Neural crest cell (in vitro differentiated cells): ENCODE measurements at regions not wholly inside any gene's neighbourhood (a gene's known extent, or its start where the extent isn't known, plus 50 kb on each side); places are given as distances from the start of the nearest gene placed in this dataset.
"Not testable (repeated sequence)": the region's sequence is repeated elsewhere in the genome, so short reads cannot be mapped to it uniquely, and the experiment has no call there.

ENCODE experiments used
- DNase-seq: peaks from one replicate; pipeline ENCODE4 v3.0.0; 2021; ENCODE audit warnings: low read depth, mixed read lengths, low spot score
- H3K27ac Mint-ChIP-seq: one replicate; pipeline ENCODE4 v1.8.0; 2021; ENCODE audit warnings: mild to moderate bottlenecking, mixed read lengths; ENCODE audit not compliant: unreplicated experiment
- H3K27me3 Mint-ChIP-seq: 2 replicates; pipeline ENCODE4 v1.8.0; 2021; ENCODE audit warnings: low read depth, mild to moderate bottlenecking, mixed read lengths
- H3K36me3 Mint-ChIP-seq: 2 replicates; pipeline ENCODE4 v1.8.0; 2021; ENCODE audit warnings: low read depth, mild to moderate bottlenecking, mixed read lengths
- H3K4me1 Mint-ChIP-seq: 2 replicates; pipeline ENCODE4 v1.8.0; 2021; ENCODE audit warnings: mixed read lengths
- H3K4me3 Mint-ChIP-seq: one replicate; pipeline ENCODE4 v1.8.0; 2021; ENCODE audit warnings: mild to moderate bottlenecking, mixed read lengths
- H3K9me3 Mint-ChIP-seq: 2 replicates; pipeline ENCODE4 v1.8.0; 2021; ENCODE audit warnings: mixed read lengths

GRCh38 chr4:49270435-49270834, 284.4 kb downstream of the CWH43 start:
- H3K4me3 Mint-ChIP-seq, result not testable (repeated sequence)

DNA sequence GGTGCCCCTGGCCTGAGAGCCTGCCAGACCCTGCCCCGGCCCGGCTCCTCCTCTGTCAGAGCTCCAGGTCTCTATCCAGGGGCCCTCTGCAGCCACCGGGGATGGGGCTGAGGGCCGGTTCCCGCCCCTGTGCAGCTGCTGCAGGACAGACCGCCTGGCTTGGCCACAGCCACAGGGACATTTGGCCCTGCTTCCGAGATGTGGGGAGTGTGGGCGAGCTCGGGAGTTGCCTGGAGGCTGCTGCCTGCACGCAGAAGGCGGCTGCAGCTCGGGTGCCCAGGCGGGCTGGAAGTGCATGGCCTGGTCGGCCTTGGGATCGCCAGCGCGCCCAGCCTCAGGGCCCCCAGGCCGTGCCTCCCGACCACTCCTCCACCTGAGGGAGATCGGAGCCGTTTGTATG, 284.8 kb downstream of the CWH43 start:
- not testable (repeated sequence) for H3K4me3 Mint-ChIP-seq, H3K9me3 Mint-ChIP-seq, DNase-seq, H3K36me3 Mint-ChIP-seq, H3K27me3 Mint-ChIP-seq, H3K27ac Mint-ChIP-seq, H3K4me1 Mint-ChIP-seq

More at GRCh38 chr4:49270435-49270834, 284.4 kb downstream of the CWH43 start:
- DNase-seq, H3K36me3 Mint-ChIP-seq, H3K27me3 Mint-ChIP-seq, H3K4me1 Mint-ChIP-seq, H3K27ac Mint-ChIP-seq, H3K9me3 Mint-ChIP-seq: not testable (repeated sequence)

GRCh38 chr4:49285905-49286304, 299.8 kb downstream of the CWH43 start:
- Mint-ChIP-seq H3K36me3 (peaks cover 17% of the 10 kb centered on the region), H3K9me3 (peaks cover 17% of the 10 kb centered on the region)
- H3K4me3 Mint-ChIP-seq, H3K27me3 Mint-ChIP-seq, DNase-seq, H3K4me1 Mint-ChIP-seq, H3K27ac Mint-ChIP-seq: not testable (repeated sequence)

DNA sequence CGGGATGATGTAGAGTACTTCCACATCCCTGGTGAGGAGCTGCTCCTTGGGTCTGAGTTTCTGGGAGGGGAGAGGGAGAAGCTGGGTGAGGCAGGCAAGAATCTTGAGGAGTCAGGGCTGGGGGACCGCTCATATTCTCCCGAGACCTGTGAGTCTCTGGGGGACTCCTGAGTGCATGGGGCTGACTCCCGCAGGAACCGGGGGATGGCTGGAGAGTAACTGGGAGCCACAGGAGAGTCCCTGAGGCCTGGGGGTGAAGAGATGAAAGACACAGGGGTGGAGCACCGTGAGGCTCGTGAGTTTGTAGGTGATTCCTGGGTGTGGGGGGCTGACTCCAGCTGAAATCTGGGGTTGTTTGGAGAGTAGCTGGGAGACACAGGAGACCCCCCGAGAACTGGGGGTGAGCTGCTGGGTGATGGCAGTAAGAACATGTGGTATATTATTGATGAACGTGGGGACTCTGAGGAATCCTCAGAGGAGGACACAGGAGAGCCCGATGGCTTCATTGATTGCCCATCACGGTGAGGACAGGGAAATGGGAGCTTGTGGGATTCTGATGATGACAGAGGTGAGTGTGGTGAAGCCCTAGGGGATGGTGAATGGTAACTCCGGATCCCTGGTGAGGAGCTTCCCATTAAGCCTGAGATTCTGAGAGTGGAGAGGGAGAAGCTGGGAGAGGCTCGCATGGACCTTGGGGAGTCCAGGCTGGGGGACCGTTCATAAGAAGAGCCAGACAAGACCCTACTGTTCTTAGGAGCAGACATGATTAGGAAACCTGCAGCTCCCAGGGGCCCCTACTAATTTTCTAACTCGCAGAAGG, 301.1 kb downstream of the CWH43 start:
- H3K4me1 Mint-ChIP-seq, H3K27ac Mint-ChIP-seq, DNase-seq, H3K27me3 Mint-ChIP-seq, H3K4me3 Mint-ChIP-seq: not testable (repeated sequence)
- Mint-ChIP-seq H3K36me3 (peaks cover 17% of the 10 kb centered on the region), H3K9me3 (peaks cover 17% of the 10 kb centered on the region)

DNA sequence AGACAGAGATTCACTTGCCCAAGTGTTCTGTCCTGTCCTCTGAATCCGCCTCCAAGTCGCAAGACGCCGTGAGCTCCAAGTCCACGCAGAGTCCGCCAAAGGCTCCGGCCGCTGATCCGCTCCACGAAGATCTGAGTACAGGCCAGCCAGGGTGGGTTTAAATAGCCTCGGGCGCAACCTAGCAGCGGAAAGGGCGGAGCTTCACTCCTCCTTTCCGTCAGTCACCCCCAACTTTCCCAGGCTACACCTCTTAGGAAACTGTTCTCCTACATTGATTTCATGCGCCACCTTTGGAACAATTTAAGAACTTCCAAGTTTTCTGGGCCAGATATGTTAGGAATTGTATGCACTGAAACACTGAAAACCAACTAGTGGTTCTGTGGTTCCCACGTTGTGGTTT, 301.8 kb downstream of the CWH43 start:
- not testable (repeated sequence) for H3K27ac Mint-ChIP-seq, H3K4me1 Mint-ChIP-seq, H3K4me3 Mint-ChIP-seq, H3K27me3 Mint-ChIP-seq, DNase-seq
- Mint-ChIP-seq H3K9me3 (peaks cover 17% of the 10 kb centered on the region), H3K36me3 (peaks cover 17% of the 10 kb centered on the region)

DNA sequence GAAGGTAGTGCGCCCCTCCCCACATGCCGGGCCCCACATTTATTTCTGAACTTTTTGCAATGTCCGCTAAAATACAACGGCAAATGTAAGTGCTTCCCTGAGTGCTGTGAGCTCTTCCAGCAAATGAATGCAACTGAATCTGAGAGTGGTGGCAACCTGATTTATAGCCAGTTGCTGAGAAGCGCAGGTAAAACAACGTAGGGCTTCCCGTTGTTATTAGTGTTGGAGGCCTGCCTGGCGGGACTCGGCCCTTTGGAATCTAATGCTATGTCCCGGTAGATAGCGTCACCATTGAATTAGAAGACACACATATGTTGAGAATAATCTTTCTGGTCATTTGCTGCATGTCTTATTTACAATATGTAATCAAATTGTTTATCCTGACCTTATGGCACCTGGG, 302.7 kb downstream of the CWH43 start:
- DNase-seq, H3K27me3 Mint-ChIP-seq, H3K27ac Mint-ChIP-seq, H3K4me1 Mint-ChIP-seq, H3K4me3 Mint-ChIP-seq: not testable (repeated sequence)
- Mint-ChIP-seq H3K9me3 (peaks cover 17% of the 10 kb centered on the region), H3K36me3 (peaks cover 17% of the 10 kb centered on the region)

DNA sequence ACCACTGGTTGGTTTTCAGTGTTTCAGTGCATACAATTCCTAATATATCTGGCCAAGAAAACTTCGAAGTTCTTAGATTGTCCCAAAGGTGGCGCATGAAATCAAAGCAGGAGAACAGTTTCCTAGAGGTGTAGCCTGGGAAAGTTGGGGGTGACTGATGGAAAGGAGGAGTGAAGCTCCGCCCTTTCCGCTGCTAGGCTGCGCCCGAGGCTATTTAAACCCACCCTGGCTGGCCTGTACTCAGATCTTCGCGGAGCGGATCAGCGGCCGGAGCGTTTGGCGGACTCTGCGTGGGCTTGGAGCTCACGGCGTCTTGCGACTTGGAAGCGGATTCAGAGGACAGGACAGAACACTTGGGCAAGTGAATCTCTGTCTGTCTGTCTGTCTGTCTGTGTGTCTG, 328.7 kb downstream of the CWH43 start:
- H3K27me3 Mint-ChIP-seq, H3K4me1 Mint-ChIP-seq, DNase-seq, H3K27ac Mint-ChIP-seq, H3K4me3 Mint-ChIP-seq, H3K9me3 Mint-ChIP-seq: not testable (repeated sequence)
- H3K36me3 Mint-ChIP-seq, result peaks cover 10% of the 10 kb centered on the region

GRCh38 chr4:49320725-49321410, 334.8 kb downstream of the CWH43 start:
- not testable (repeated sequence) for H3K4me1 Mint-ChIP-seq, DNase-seq, H3K27ac Mint-ChIP-seq, H3K27me3 Mint-ChIP-seq, H3K4me3 Mint-ChIP-seq
- Mint-ChIP-seq H3K9me3 (peaks cover 11% of the 10 kb centered on the region), H3K36me3 (peaks cover 12% of the 10 kb centered on the region)

GRCh38 chr4:49321511-49322300, 335.6 kb downstream of the CWH43 start:
- not testable (repeated sequence) for H3K4me1 Mint-ChIP-seq, H3K4me3 Mint-ChIP-seq, DNase-seq, H3K27me3 Mint-ChIP-seq, H3K27ac Mint-ChIP-seq
- H3K36me3 Mint-ChIP-seq, result peaks cover 12% of the 10 kb centered on the region
- H3K9me3 Mint-ChIP-seq, result peaks cover 11% of the 10 kb centered on the region

GRCh38 chr4:49322610-49323572, 336.8 kb downstream of the CWH43 start:
- H3K27me3 Mint-ChIP-seq, H3K4me3 Mint-ChIP-seq, H3K4me1 Mint-ChIP-seq, DNase-seq, H3K27ac Mint-ChIP-seq: not testable (repeated sequence)
- H3K36me3 Mint-ChIP-seq, result peaks cover 12% of the 10 kb centered on the region
- peaks cover 11% of the 10 kb centered on the region for H3K9me3 Mint-ChIP-seq

GRCh38 chr4:49323573-49323940, 337.5 kb downstream of the CWH43 start:
- H3K4me3 Mint-ChIP-seq, DNase-seq, H3K27ac Mint-ChIP-seq, H3K27me3 Mint-ChIP-seq, H3K4me1 Mint-ChIP-seq: not testable (repeated sequence)
- Mint-ChIP-seq H3K36me3 (peaks cover 12% of the 10 kb centered on the region), H3K9me3 (peaks cover 11% of the 10 kb centered on the region)
